ENCODE measurements at regions not wholly inside any gene's neighbourhood (a gene's known extent, or its start where the extent isn't known, plus 50 kb on each side); places are given as distances from the start of the nearest gene placed in this dataset.
"Not testable (repeated sequence)": the region's sequence is repeated elsewhere in the genome, so short reads cannot be mapped to it uniquely, and the experiment has no call there.

- TF ChIP-seq POLR2A (IDR thresholded peaks at IDR 0.05) (no peak), CTCF (IDR thresholded peaks at IDR 0.05) (no peak)
- no peaks in the 10 kb centered on the region for H3K27me3 ChIP-seq
- DNase-seq (no peak), ATAC-seq (no peak)
- H3K4me3 ChIP-seq = no peak overlapping the region
- H3K27ac ChIP-seq = no peak overlapping the region
- no peaks in the 10 kb centered on the region for H3K36me3 ChIP-seq (replicated peaks in 1 of 2; ENCODE audit: insufficient read depth in 1 of 2, low read depth in 2 of 2)
- H3K9me3 ChIP-seq = no peaks in the 10 kb centered on the region
- H3K4me1 ChIP-seq = no peaks in the 10 kb centered on the region
- 53 to 72% methylated on average over 4 of the region's 4 CpGs for WGBS, 2 donors
- intact Hi-C loops (cut with DNase I) = no loop called here
These were observed 585.5 kb downstream of the KCTD12 start for GRCh38 chr13:76300688-76301087.

DNA sequence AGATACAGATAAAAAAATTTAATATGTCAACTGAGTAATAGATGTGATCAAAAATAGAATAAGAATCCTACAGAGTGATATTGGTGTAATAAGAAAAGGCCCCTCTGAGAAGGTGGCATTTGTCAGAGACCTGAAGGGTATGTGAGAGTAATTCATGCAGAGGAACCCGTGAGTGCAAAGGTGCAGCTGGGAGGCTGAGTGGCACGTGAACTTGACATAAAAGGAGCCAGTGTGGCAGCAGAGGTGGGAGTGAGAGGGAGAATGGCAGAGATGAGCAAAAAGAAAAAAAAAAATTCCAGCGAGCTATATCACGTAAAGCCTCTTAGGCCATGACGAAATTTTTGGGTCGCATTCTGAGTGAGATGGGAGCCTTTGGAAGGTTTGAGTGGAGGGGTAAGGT is 588.9 kb downstream of the KCTD12 start:
- no peak overlapping the region for H3K27ac ChIP-seq
- DNase-seq = no peak
- H3K36me3 ChIP-seq (replicated peaks in 1 of 2; ENCODE audit: insufficient read depth in 1 of 2, low read depth in 2 of 2) = no peaks in the 10 kb centered on the region
- no peak for TF ChIP-seq POLR2A (IDR thresholded peaks at IDR 0.05)
- no peak for TF ChIP-seq CTCF (IDR thresholded peaks at IDR 0.05)
- H3K4me1 ChIP-seq = no peaks in the 10 kb centered on the region
- no peak for ATAC-seq
- H3K9me3 ChIP-seq = no peaks in the 10 kb centered on the region
- 74 to 85% methylated on average over 6 of the region's 6 CpGs for WGBS, 2 donors
- H3K4me3 ChIP-seq = no peak overlapping the region
- intact Hi-C loops (cut with DNase I) = no loop called here
- H3K27me3 ChIP-seq = no peaks in the 10 kb centered on the region

DNA sequence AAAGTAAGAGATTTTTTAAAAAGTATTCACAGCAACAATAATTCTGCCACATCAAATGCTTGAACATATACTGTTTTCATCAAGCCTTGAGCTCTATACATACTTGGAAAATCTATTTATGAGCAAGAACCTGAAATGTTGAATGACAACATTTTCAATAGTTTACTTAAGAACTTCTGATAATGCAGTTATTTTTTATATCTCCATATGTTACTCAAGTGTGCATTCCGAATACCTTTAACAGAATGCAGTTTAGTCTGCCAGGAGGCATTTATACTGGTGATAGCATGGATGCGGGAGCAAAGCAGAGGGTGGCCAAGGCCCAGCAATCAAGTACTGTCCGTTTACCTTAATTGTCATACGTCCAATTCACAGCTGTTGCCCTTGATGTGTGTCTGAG is 589.5 kb downstream of the KCTD12 start:
- H3K27ac ChIP-seq = no peak overlapping the region
- no peaks in the 10 kb centered on the region for H3K9me3 ChIP-seq
- TF ChIP-seq POLR2A (IDR thresholded peaks at IDR 0.05) = no peak
- TF ChIP-seq CTCF (IDR thresholded peaks at IDR 0.05) = no peak
- no peaks in the 10 kb centered on the region for H3K27me3 ChIP-seq
- no peaks in the 10 kb centered on the region for H3K36me3 ChIP-seq (replicated peaks in 1 of 2; ENCODE audit: insufficient read depth in 1 of 2, low read depth in 2 of 2)
- H3K4me1 ChIP-seq = no peaks in the 10 kb centered on the region
- DNase-seq (no peak), ATAC-seq (no peak)
- WGBS, 2 donors = 50 to 59% methylated on average over 4 of the region's 4 CpGs
- intact Hi-C loops (cut with DNase I) = no loop called here
- H3K4me3 ChIP-seq = no peak overlapping the region

GRCh38 chr13:76295020-76295419 is 591.2 kb downstream of the KCTD12 start:
- 93 to 95% methylated on average over 8 to 24 of the region's 25 CpGs for WGBS, 2 donors
- H3K9me3 ChIP-seq; H3K27me3 ChIP-seq; H3K4me1 ChIP-seq; H3K27ac ChIP-seq; DNase-seq; H3K4me3 ChIP-seq; H3K36me3 ChIP-seq (replicated peaks in 1 of 2; ENCODE audit: insufficient read depth in 1 of 2, low read depth in 2 of 2); intact Hi-C loops (cut with DNase I); ATAC-seq: not testable (repeated sequence)

DNA sequence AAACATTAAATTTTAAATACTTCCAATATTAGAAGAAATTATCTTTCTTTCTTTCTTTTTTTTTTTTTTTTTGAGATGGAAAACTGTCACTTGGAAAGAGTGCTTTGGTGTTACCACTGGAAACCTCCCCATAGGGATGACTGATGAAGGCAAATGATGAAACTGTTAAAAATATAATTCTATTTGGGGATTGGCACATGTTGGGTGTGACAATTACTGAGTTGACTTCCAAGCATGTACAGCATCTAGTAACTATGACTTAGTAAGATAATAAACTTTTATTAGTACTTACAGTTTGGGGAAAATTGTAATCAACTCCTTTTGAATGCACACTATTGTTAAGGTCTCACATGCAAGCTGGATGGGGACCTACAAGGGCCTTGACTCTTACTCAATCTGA is 592.5 kb downstream of the KCTD12 start:
- no peak for ATAC-seq
- no peaks in the 10 kb centered on the region for H3K36me3 ChIP-seq (replicated peaks in 1 of 2; ENCODE audit: insufficient read depth in 1 of 2, low read depth in 2 of 2)
- intact Hi-C loops (cut with DNase I) = no loop called here
- no peaks in the 10 kb centered on the region for H3K4me1 ChIP-seq
- H3K27ac ChIP-seq = no peak overlapping the region
- no peaks in the 10 kb centered on the region for H3K9me3 ChIP-seq
- no peak overlapping the region for H3K4me3 ChIP-seq
- no peak for TF ChIP-seq POLR2A (IDR thresholded peaks at IDR 0.05)
- no peak for TF ChIP-seq CTCF (IDR thresholded peaks at IDR 0.05)
- H3K27me3 ChIP-seq = no peaks in the 10 kb centered on the region
- no peak for DNase-seq

All from body of pancreas (tissue), 4 donors.